ENCODE measurements at regions not wholly inside any gene's neighbourhood (a gene's known extent, or its start where the extent isn't known, plus 50 kb on each side); places are given as distances from the start of the nearest gene placed in this dataset.

DNA sequence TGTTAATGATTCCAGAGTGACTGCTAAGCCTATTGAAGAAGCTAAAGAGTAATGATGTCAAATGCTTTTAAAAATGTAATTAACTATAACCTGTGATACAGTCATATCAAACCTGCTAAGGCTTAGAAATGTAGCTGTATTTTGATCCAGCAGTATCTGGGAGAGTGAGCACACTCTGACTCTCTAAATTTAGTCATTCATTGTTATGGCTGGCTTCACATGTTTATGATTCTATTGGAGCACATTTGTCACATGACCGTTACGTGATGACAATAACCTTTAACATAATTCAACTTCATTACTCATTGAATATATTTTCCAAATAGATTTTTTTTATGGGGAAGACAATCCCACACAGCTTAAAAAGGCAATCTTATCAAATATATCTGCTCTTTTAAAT lies 587.1 kb downstream of the LMO4 start:
- TF ChIP-seq POLR2A (IDR thresholded peaks at IDR 0.05) = no peak
- TF ChIP-seq, protein P1, sequence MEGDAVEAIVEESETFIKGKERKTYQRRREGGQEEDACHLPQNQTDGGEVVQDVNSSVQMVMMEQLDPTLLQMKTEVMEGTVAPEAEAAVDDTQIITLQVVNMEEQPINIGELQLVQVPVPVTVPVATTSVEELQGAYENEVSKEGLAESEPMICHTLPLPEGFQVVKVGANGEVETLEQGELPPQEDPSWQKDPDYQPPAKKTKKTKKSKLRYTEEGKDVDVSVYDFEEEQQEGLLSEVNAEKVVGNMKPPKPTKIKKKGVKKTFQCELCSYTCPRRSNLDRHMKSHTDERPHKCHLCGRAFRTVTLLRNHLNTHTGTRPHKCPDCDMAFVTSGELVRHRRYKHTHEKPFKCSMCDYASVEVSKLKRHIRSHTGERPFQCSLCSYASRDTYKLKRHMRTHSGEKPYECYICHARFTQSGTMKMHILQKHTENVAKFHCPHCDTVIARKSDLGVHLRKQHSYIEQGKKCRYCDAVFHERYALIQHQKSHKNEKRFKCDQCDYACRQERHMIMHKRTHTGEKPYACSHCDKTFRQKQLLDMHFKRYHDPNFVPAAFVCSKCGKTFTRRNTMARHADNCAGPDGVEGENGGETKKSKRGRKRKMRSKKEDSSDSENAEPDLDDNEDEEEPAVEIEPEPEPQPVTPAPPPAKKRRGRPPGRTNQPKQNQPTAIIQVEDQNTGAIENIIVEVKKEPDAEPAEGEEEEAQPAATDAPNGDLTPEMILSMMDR (IDR thresholded peaks at IDR 0.05) = no peak

All from testis (tissue), 2 donors.